Fibroblast of skin of abdomen (primary cell): ENCODE measurements at regions not wholly inside any gene's neighbourhood (a gene's known extent, or its start where the extent isn't known, plus 50 kb on each side); places are given as distances from the start of the nearest gene placed in this dataset.

ENCODE experiments used
- DNase-seq: peaks from one replicate; pipeline ENCODE4 v3.0.0-alpha.2; 2013

GRCh38 chr14:104519721-104520120 is 59.8 kb upstream of the C14orf180 start:
- no peak for DNase-seq

- no peak for DNase-seq
Measured at GRCh38 chr14:104520620-104521410, 58.7 kb upstream of the C14orf180 start.

- no peak for DNase-seq
Measured at GRCh38 chr14:104521816-104522745, 57.5 kb upstream of the C14orf180 start.

- no peak for DNase-seq
Measured at GRCh38 chr14:104522926-104523545, 56.5 kb upstream of the C14orf180 start.

- DNase-seq = no peak
Measured at GRCh38 chr14:104523546-104523935, 56.0 kb upstream of the C14orf180 start.

- DNase-seq = no peak
Measured at GRCh38 chr14:104524726-104525125, 54.8 kb upstream of the C14orf180 start.

- DNase-seq = no peak
Measured at GRCh38 chr14:104526723-104527645, 52.6 kb upstream of the C14orf180 start.

- DNase-seq = no peak
Measured at GRCh38 chr14:104527857-104528459, 51.6 kb upstream of the C14orf180 start.

- no peak for DNase-seq
Measured at GRCh38 chr14:104528496-104528895, 51.1 kb upstream of the C14orf180 start.
